ENCODE measurements at regions not wholly inside any gene's neighbourhood (a gene's known extent, or its start where the extent isn't known, plus 50 kb on each side); places are given as distances from the start of the nearest gene placed in this dataset.

DNA sequence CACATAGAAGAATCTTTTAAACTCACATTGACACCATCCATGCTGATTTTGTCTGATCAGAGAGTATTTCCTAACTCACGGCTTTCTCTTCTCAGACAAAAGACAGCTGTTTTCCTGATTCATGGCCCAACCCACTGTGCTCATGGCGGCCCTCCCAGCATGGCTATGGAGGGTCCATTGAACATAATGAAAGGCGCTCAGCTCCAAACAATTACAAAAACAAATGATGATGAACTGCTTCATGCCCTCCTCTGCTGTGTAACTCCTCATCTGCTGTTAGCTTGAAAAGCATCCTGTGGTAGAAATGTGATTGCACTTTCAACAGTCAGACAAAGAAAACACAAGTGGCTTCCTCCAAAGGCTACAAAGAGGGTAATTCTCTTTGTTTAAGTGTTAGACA is 673.8 kb downstream of the PRELID2 start:
- Histone ChIP-seq H3K9me3 (no peaks in the 10 kb centered on the region), H3K4me1 (ENCODE audit: low read depth) (no peaks in the 10 kb centered on the region), H3K36me3 (ENCODE audit: low read depth) (no peaks in the 10 kb centered on the region), H3K4me3 (no peak overlapping the region)
- ATAC-seq (no peak), DNase-seq (no peak)
- TF ChIP-seq, protein P1, sequence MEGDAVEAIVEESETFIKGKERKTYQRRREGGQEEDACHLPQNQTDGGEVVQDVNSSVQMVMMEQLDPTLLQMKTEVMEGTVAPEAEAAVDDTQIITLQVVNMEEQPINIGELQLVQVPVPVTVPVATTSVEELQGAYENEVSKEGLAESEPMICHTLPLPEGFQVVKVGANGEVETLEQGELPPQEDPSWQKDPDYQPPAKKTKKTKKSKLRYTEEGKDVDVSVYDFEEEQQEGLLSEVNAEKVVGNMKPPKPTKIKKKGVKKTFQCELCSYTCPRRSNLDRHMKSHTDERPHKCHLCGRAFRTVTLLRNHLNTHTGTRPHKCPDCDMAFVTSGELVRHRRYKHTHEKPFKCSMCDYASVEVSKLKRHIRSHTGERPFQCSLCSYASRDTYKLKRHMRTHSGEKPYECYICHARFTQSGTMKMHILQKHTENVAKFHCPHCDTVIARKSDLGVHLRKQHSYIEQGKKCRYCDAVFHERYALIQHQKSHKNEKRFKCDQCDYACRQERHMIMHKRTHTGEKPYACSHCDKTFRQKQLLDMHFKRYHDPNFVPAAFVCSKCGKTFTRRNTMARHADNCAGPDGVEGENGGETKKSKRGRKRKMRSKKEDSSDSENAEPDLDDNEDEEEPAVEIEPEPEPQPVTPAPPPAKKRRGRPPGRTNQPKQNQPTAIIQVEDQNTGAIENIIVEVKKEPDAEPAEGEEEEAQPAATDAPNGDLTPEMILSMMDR (IDR thresholded peaks at IDR 0.05): no peak
- intact Hi-C loops (cut with DNase I, micrococcal nuclease): no loop called here

DNA sequence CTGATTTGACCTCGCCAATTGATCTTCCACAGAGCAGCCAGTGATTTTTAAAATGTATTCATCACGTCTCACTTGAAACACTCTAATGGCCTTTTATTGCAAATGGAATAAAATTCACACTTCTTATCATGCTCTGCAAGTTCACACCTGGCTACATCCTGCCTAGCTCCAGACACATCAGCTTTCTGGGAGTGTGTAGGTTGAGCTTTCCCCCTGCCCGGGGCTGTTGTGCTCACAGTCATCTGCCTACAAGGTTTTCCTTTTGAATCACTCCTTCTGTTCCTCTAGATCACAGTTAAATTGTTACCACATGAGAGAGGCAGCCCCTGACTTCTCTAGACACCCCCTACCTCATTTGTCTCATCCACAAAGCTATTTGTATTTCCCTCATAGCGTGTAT is 674.5 kb downstream of the PRELID2 start:
- intact Hi-C loops (cut with DNase I, micrococcal nuclease): no loop called here
- no peak for DNase-seq
- TF ChIP-seq, protein P1 (IDR thresholded peaks at IDR 0.05): no peak

DNA sequence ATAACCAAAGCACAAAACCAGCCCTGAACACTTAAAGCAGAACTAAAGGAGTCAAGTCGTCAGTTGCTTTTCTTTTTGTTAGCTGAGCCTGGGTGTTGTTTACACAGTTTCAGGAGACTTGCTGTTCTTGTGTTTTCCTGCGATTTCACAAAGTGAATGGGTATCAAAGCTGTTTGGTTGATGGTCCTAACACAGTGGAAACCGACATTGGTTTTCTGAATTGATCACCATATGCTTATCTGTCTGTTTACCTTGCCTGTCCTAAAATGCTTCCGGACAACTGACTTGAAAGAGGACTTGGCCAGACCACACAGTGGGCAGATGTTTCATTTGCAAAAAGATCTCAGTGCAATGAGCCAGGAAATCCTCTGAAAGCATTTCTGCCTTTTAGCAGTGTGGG is 676.4 kb downstream of the PRELID2 start:
- TF ChIP-seq, protein P1 (IDR thresholded peaks at IDR 0.05): no peak
- no peak for ATAC-seq
- no peaks in the 10 kb centered on the region for H3K9me3 ChIP-seq
- H3K4me3 ChIP-seq: no peak overlapping the region
- intact Hi-C loops (cut with DNase I, micrococcal nuclease): no loop called here
- no peaks in the 10 kb centered on the region for H3K36me3 ChIP-seq (ENCODE audit: low read depth)
- no peaks in the 10 kb centered on the region for H3K4me1 ChIP-seq (ENCODE audit: low read depth)
- DNase-seq: no peak

More for the DNA sequence above, 674.5 kb downstream of the PRELID2 start:
- Histone ChIP-seq H3K4me1 (ENCODE audit: low read depth) (no peaks in the 10 kb centered on the region), H3K9me3 (no peaks in the 10 kb centered on the region), H3K36me3 (ENCODE audit: low read depth) (no peaks in the 10 kb centered on the region), H3K4me3 (no peak overlapping the region)
- ATAC-seq: no peak

DNA sequence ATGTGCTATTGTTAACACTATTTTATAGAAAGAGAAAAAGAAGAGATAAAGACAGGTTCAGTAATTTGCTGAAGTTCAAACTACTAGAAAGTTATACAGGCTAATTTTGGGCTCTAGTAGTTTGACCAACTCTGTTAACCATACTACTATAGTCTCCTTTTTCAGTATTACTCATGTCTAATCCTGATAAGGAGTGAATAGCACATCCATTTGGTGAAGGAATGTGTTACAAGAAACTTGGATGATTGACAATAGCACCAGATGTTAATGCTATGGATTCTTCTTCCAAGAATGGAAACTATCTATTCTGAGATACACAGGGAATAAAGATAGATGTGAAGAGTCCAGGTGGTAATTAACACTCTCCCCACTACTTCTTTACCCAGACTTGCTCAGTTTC is 677.3 kb downstream of the PRELID2 start:
- intact Hi-C loops (cut with DNase I, micrococcal nuclease): no loop called here
- TF ChIP-seq, protein P1 (IDR thresholded peaks at IDR 0.05): no peak
- no peak for ATAC-seq

DNA sequence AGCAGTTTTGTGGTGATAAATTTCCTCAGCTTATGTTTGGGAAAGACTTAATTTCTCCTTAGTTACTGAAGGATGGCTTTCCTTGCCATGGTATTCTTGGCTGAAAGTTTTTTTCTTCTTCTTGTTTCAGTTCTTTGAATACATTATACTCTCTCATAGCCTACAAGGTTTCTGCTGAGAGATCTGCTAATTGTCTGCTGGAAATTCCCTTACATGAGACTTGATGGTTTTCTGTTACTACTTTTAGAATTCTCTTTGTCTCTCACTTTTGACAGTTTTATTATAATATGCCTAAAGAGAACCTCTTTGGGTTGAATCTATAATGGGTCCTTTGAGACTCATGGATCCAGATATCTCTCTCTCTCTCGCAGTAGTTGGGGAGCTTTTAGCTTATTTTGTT is 693.6 kb downstream of the PRELID2 start:
- no peaks in the 10 kb centered on the region for H3K4me1 ChIP-seq (ENCODE audit: low read depth)
- no peaks in the 10 kb centered on the region for H3K9me3 ChIP-seq
- H3K36me3 ChIP-seq (ENCODE audit: low read depth): no peaks in the 10 kb centered on the region
- DNase-seq (no peak), ATAC-seq (no peak)
- TF ChIP-seq, protein P1 (IDR thresholded peaks at IDR 0.05): no peak
- H3K4me3 ChIP-seq: no peak overlapping the region
- intact Hi-C loops (cut with DNase I, micrococcal nuclease): no loop called here

More for the DNA sequence above, 677.3 kb downstream of the PRELID2 start:
- DNase-seq: no peak
- no peaks in the 10 kb centered on the region for H3K36me3 ChIP-seq (ENCODE audit: low read depth)
- H3K4me1 ChIP-seq (ENCODE audit: low read depth): no peaks in the 10 kb centered on the region
- no peak overlapping the region for H3K4me3 ChIP-seq
- no peaks in the 10 kb centered on the region for H3K9me3 ChIP-seq

DNA sequence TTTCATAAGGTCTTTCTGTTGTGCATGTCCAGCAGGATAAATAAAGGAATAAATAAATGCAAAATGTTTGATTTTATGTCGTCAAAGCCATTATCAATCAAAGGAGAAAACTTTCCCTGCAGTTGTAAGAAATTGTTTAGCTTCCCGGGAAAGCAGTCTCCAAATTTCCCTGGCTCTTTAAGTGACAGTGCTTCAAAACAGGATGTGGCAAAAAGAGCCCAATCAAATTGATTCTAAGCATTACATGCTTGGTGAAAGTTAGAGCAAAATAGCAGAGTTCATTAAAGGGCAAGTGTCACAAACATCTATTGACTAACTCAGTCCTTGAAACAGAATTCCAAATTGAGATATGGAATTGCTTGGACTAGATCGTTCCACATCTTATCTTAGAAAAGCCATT is 704.1 kb downstream of the PRELID2 start:
- H3K4me1 ChIP-seq (ENCODE audit: low read depth): no peaks in the 10 kb centered on the region
- DNase-seq: no peak
- ATAC-seq: no peak
- no peaks in the 10 kb centered on the region for H3K36me3 ChIP-seq (ENCODE audit: low read depth)
- H3K9me3 ChIP-seq: no peaks in the 10 kb centered on the region
- no peak overlapping the region for H3K4me3 ChIP-seq
- TF ChIP-seq, protein P1 (IDR thresholded peaks at IDR 0.05): no peak
- intact Hi-C loops (cut with DNase I, micrococcal nuclease): no loop called here
